OCI-LY1 (cell line): ENCODE measurements at regions not wholly inside any gene's neighbourhood (a gene's known extent, or its start where the extent isn't known, plus 50 kb on each side); places are given as distances from the start of the nearest gene placed in this dataset.
"Not testable (repeated sequence)": the region's sequence is repeated elsewhere in the genome, so short reads cannot be mapped to it uniquely, and the experiment has no call there.

Experiments used
- H2AFZ ChIP-seq: fragments of 200-600 bp; sonication (generic), shearing (Covaris generic); 2 replicates; pipeline ENCODE4 v1.6.0; 2014; ENCODE audit warnings: antibody characterized with exemption, mild to moderate bottlenecking, low read length
- H3F3A ChIP-seq: fragments of 200-600 bp; sonication (generic), shearing (Covaris generic); 2 replicates; pipeline ENCODE4 v1.6.0; 2014; ENCODE audit warnings: mild to moderate bottlenecking, antibody characterized with exemption, low read length, moderate library complexity; ENCODE audit not compliant: insufficient read depth
- H3K27ac ChIP-seq: fragments of 200-600 bp; sonication (generic); 2 replicates; pipeline ENCODE4 v1.5.1; 2014; ENCODE audit warnings: low read length, mixed run types, mild to moderate bottlenecking, low read depth; ENCODE audit not compliant: poor library complexity, severe bottlenecking
- H3K27me3 ChIP-seq: fragments of 200-600 bp; sonication (generic); 2 replicates; pipeline ENCODE4 v1.6.0; 2014; ENCODE audit warnings: antibody characterized with exemption, mild to moderate bottlenecking, low read length, moderate library complexity; ENCODE audit not compliant: insufficient read depth
- H3K36me3 ChIP-seq: fragments of 200-600 bp; sonication (generic); 2 replicates; pipeline ENCODE4 v1.6.1; 2014; ENCODE audit warnings: mild to moderate bottlenecking, antibody characterized with exemption, low read length, moderate library complexity, mixed read lengths; ENCODE audit not compliant: insufficient read depth
- H3K4me1 ChIP-seq: fragments of 200-600 bp; sonication (generic); 2 replicates; pipeline ENCODE4 v1.5.1; 2014; ENCODE audit warnings: mild to moderate bottlenecking, low read length, moderate library complexity; ENCODE audit not compliant: insufficient read depth, severe bottlenecking
- H3K4me2 ChIP-seq: fragments of 200-600 bp; sonication (generic), shearing (Covaris generic); 2 replicates; pipeline ENCODE4 v1.6.1; 2014; ENCODE audit warnings: low read length
- H3K4me3 ChIP-seq: fragments of 200-600 bp; sonication (generic); 2 replicates; pipeline ENCODE4 v1.5.1; 2014; ENCODE audit warnings: low read length, low read depth, mild to moderate bottlenecking, mixed read lengths; ENCODE audit not compliant: poor library complexity, severe bottlenecking
- H3K79me2 ChIP-seq: fragments of 200-600 bp; shearing (Covaris generic); 2 replicates; pipeline ENCODE4 v1.6.1; 2016; ENCODE audit warnings: mixed run types, low read length, mixed read lengths; ENCODE audit not compliant: insufficient read depth
- H3K9ac ChIP-seq: fragments of 200-600 bp; sonication (generic), shearing (Covaris generic); 2 replicates; pipeline ENCODE4 v1.6.1; 2014; ENCODE audit warnings: mild to moderate bottlenecking, low read length, mixed read lengths
- H3K9me2 ChIP-seq: fragments of 200-600 bp; sonication (generic), shearing (Covaris generic); 2 replicates; pipeline ENCODE4 v1.6.1; 2014; ENCODE audit warnings: low read depth, mild to moderate bottlenecking, low read length, mixed read lengths
- H3K9me3 ChIP-seq: fragments of 200-600 bp; shearing (Covaris generic); 2 replicates; pipeline ENCODE4 v1.6.1; 2014; ENCODE audit warnings: low read length, mixed read lengths
- H4K20me1 ChIP-seq: fragments of 200-600 bp; sonication (generic), shearing (Covaris generic); 2 replicates; pipeline ENCODE4 v1.6.0; 2016; ENCODE audit warnings: mild to moderate bottlenecking, low read length; ENCODE audit not compliant: insufficient read depth
- EZH2 ChIP-seq: fragments of 200-600 bp; sonication (generic), shearing (Covaris generic); IDR thresholded peaks from 2 replicates; pipeline ENCODE4 v1.8.0; 2017; ENCODE audit warnings: borderline replicate concordance, mixed run types, mild to moderate bottlenecking, antibody characterized with exemption, low read length, moderate library complexity, mixed read lengths
- TF ChIP-seq, protein P1 (sequence below): fragments of 200-600 bp; sonication (generic), shearing (Covaris generic); IDR thresholded peaks from 2 replicates; pipeline ENCODE4 v1.5.1; 2017; ENCODE audit warnings: mild to moderate bottlenecking, antibody characterized with exemption, low read length, moderate library complexity, mixed read lengths

DNA sequence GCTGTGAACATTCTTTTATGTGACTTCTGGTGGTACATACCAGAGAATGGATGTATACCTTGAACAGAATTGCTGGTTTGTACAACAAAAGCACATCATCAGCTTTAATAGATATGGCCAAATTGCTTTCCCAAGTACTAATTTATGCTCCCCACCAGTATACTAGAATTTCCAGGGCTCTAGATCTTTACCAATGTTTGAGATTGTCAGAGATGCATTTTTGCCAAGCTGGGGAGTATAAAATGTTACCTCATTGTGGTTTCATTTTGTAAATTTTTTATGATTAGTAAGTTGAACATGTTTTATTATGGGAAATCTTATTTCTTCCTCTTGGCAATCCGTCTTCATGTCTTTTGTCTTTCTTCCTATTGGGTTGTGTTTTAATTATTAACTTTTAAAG is 179.9 kb upstream of the TMEM106B start:
- H3K4me2 ChIP-seq, result no peak overlapping the region

DNA sequence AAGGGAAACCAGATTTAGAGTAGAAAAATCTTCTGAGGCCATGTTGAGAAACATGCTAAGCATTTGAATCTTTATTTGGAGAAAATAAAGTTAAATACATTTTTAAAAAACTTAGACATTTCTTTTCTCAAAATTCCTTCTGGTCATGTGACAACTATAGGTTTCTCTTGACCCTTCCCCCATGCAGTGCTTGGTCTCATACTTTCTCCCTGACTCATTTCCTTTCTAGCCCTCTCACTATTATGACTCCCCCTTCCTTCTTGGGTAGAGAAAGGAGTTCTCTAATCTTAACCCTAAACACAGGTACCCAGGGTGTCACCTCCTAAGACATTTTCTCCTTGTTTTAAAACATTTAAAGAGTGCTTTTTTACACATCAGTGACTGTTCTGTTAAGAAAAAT is 179.5 kb upstream of the TMEM106B start:
- Histone ChIP-seq H3K9me3 (no peaks in the 10 kb centered on the region), H3K9me2 (no peaks in the 10 kb centered on the region), H3K4me1 (no peaks in the 10 kb centered on the region), H4K20me1 (no peaks in the 10 kb centered on the region), H3K27ac (no peak overlapping the region), H3K36me3 (no peaks in the 10 kb centered on the region), H3K79me2 (no peaks in the 10 kb centered on the region), H2AFZ (no peak overlapping the region), H3K9ac (no peak overlapping the region), H3K4me2 (no peak overlapping the region), H3F3A (no peaks in the 10 kb centered on the region), H3K4me3 (no peak overlapping the region), H3K27me3 (no peaks in the 10 kb centered on the region)
- TF ChIP-seq, protein P1, sequence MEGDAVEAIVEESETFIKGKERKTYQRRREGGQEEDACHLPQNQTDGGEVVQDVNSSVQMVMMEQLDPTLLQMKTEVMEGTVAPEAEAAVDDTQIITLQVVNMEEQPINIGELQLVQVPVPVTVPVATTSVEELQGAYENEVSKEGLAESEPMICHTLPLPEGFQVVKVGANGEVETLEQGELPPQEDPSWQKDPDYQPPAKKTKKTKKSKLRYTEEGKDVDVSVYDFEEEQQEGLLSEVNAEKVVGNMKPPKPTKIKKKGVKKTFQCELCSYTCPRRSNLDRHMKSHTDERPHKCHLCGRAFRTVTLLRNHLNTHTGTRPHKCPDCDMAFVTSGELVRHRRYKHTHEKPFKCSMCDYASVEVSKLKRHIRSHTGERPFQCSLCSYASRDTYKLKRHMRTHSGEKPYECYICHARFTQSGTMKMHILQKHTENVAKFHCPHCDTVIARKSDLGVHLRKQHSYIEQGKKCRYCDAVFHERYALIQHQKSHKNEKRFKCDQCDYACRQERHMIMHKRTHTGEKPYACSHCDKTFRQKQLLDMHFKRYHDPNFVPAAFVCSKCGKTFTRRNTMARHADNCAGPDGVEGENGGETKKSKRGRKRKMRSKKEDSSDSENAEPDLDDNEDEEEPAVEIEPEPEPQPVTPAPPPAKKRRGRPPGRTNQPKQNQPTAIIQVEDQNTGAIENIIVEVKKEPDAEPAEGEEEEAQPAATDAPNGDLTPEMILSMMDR, result no peak
- TF ChIP-seq EZH2, result no peak

More for the DNA sequence above, 179.9 kb upstream of the TMEM106B start:
- Histone ChIP-seq H3K27me3 (no peaks in the 10 kb centered on the region), H2AFZ (no peak overlapping the region), H4K20me1 (no peaks in the 10 kb centered on the region), H3F3A (no peaks in the 10 kb centered on the region), H3K9ac (no peak overlapping the region), H3K4me1 (no peaks in the 10 kb centered on the region), H3K4me3 (no peak overlapping the region), H3K36me3 (no peaks in the 10 kb centered on the region), H3K9me2 (no peaks in the 10 kb centered on the region), H3K27ac (no peak overlapping the region), H3K79me2 (no peaks in the 10 kb centered on the region), H3K9me3 (no peaks in the 10 kb centered on the region)
- no peak for TF ChIP-seq EZH2
- TF ChIP-seq, protein P1, result no peak

DNA sequence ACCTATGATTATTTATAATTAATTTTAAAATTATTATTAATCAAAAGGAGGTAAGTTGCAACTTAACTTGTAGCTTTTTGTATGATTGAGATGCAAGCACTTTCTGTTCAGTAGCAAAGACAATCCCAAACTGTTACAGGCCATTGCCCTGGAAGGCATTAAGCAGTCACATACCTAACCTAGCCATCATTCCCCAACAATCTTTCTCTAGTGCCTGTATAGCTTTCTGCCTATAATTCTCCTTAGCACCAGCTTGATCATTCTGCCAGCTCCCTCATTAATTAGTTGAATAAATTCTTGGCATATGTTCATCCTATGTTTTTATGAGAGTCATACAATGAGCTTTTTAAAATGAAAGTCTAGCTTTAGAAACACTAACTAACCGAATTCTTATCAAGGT is 178.9 kb upstream of the TMEM106B start:
- no peaks in the 10 kb centered on the region for H3K27me3 ChIP-seq
- H3K27ac ChIP-seq, result no peak overlapping the region
- H3K79me2 ChIP-seq, result no peaks in the 10 kb centered on the region
- no peaks in the 10 kb centered on the region for H4K20me1 ChIP-seq
- no peak overlapping the region for H3K9ac ChIP-seq
- H3K9me3 ChIP-seq, result no peaks in the 10 kb centered on the region
- H3K4me2 ChIP-seq, result no peak overlapping the region
- no peaks in the 10 kb centered on the region for H3K4me1 ChIP-seq
- no peaks in the 10 kb centered on the region for H3K9me2 ChIP-seq
- H2AFZ ChIP-seq, result no peak overlapping the region
- H3K36me3 ChIP-seq, result no peaks in the 10 kb centered on the region
- TF ChIP-seq EZH2, result no peak
- TF ChIP-seq, protein P1, result no peak
- H3K4me3 ChIP-seq, result no peak overlapping the region
- no peaks in the 10 kb centered on the region for H3F3A ChIP-seq

DNA sequence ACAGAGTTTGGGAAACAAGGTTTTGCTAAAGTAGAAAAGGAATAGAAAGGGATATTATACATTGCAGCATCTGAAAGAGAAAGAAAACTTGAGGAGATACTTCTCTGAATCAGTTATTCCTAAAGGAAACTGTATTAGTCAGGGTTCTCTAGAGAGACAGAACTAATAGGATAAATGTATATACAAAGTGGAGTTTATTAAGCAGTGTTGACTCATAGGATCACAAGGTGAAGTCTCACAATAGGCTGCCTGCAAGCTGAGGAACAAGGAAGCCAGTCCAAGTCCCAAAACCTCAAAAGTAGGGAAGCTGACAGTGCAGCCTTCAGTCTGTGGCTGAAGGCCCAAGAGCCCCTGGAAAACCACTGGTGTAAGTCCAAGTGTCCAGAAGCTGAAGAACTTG is 167.6 kb upstream of the TMEM106B start:
- H3K4me2 ChIP-seq, H3F3A ChIP-seq, H3K4me3 ChIP-seq, H2AFZ ChIP-seq, H3K9ac ChIP-seq, H3K27ac ChIP-seq, H3K79me2 ChIP-seq, H3K27me3 ChIP-seq, H3K9me3 ChIP-seq, H3K4me1 ChIP-seq, H3K9me2 ChIP-seq, H3K36me3 ChIP-seq, H4K20me1 ChIP-seq: not testable (repeated sequence)
